ENCODE measurements at regions not wholly inside any gene's neighbourhood (a gene's known extent, or its start where the extent isn't known, plus 50 kb on each side); places are given as distances from the start of the nearest gene placed in this dataset.

GRCh38 chr13:39943711-39944110 lies 288.2 kb downstream of the COG6 start:
- no peak for TF ChIP-seq CTCF (IDR thresholded peaks at IDR 0.05)

GRCh38 chr13:39945226-39945625 lies 289.8 kb downstream of the COG6 start:
- Histone ChIP-seq H3K4me1 (no peaks in the 10 kb centered on the region), H3K36me3 (ENCODE audit: insufficient read depth in 1 of 2, low read depth in 1 of 2) (no peaks in the 10 kb centered on the region), H3K9me3 (no peaks in the 10 kb centered on the region), H3K27me3 (ENCODE audit: insufficient read depth in 3 of 3, low read length in 2 of 3) (no peaks in the 10 kb centered on the region), H3K27ac (no peak overlapping the region), H3K4me3 (no peak overlapping the region)
- 30 to 40% (median 37%) methylated on average over 4 of the region's 4 CpGs for WGBS, 3 donors
- intact Hi-C loops (cut with DNase I) = no loop called here
- TF ChIP-seq CTCF (IDR thresholded peaks at IDR 0.05) = no peak
- DNase-seq (no peak), ATAC-seq (no peak)

More at GRCh38 chr13:39943711-39944110, 288.2 kb downstream of the COG6 start:
- intact Hi-C loops (cut with DNase I) = loop anchor here (5.0 kb wide), 2 partner anchors 739 to 834 kb away; no protein-coding TSS in a partner anchor
- Histone ChIP-seq H3K4me3 (no peak overlapping the region), H3K27ac (no peak overlapping the region), H3K27me3 (ENCODE audit: insufficient read depth in 3 of 3, low read length in 2 of 3) (no peaks in the 10 kb centered on the region), H3K4me1 (no peaks in the 10 kb centered on the region), H3K9me3 (no peaks in the 10 kb centered on the region), H3K36me3 (ENCODE audit: insufficient read depth in 1 of 2, low read depth in 1 of 2) (no peaks in the 10 kb centered on the region)
- ATAC-seq (no peak), DNase-seq (no peak)
- WGBS, 3 donors = 29 to 47% (median 30%) methylated on average over 6 of the region's 6 CpGs

DNA sequence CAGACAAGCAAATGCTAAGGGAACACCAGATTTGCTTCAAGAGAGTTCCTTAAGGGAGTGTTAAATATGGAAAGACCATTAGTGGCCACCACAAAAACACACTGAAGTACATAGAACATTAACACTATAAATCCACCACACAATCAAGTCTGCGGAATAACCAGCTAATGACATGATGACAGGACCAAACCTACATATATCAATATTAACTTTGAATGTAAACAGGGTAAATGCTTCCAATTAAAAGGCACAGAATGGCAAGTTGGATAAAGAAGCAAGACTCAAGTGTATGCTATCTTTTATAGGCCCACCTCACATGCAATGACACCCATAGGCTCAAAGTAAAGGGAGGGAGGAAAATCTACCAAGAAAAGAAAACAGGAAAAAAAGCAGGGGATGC lies 291.3 kb downstream of the COG6 start:
- Histone ChIP-seq H3K4me1 (no peaks in the 10 kb centered on the region), H3K27me3 (ENCODE audit: insufficient read depth in 3 of 3, low read length in 2 of 3) (no peaks in the 10 kb centered on the region), H3K36me3 (ENCODE audit: insufficient read depth in 1 of 2, low read depth in 1 of 2) (no peaks in the 10 kb centered on the region), H3K4me3 (no peak overlapping the region), H3K9me3 (no peaks in the 10 kb centered on the region), H3K27ac (no peak overlapping the region)
- DNase-seq (no peak), ATAC-seq (no peak)
- no peak for TF ChIP-seq CTCF (IDR thresholded peaks at IDR 0.05)
- WGBS, 3 donors = 97 to 100% (median 97%) methylated on average over 1 of the region's 1 CpG
- intact Hi-C loops (cut with DNase I) = no loop called here

DNA sequence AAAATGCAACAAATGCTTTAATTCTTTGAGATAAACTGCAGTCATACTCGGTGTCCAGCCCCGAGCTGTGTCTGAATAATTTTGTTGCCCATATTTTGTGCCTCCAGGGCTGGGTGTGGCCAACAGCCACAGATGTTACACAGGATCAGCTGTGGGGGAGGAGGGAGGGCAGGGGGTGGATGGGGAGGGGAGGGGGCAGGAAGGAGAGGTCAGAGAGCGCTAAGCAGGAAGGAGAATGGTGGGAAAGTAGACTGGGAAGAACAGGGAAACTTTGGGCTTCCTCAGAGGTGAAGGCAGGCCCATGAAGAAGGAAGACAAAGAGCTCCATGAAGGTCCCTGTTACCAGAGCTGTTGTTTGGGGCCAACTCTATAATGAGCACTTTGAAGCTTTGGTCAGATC lies 295.8 kb downstream of the COG6 start:
- TF ChIP-seq CTCF (IDR thresholded peaks at IDR 0.05) = no peak
- WGBS, 3 donors = 56 to 68% (median 68%) methylated on average over 3 of the region's 3 CpGs
- DNase-seq = no peak

More for the DNA sequence above, 295.8 kb downstream of the COG6 start:
- Histone ChIP-seq H3K27me3 (ENCODE audit: insufficient read depth in 3 of 3, low read length in 2 of 3) (no peaks in the 10 kb centered on the region), H3K4me3 (no peak overlapping the region), H3K36me3 (ENCODE audit: insufficient read depth in 1 of 2, low read depth in 1 of 2) (no peaks in the 10 kb centered on the region), H3K27ac (no peak overlapping the region), H3K4me1 (no peaks in the 10 kb centered on the region), H3K9me3 (no peaks in the 10 kb centered on the region)
- intact Hi-C loops (cut with DNase I) = no loop called here
- ATAC-seq = no peak
